DOHH2 (cell line): ENCODE measurements at regions not wholly inside any gene's neighbourhood (a gene's known extent, or its start where the extent isn't known, plus 50 kb on each side); places are given as distances from the start of the nearest gene placed in this dataset.

Experiments used
- CTCF ChIP-seq: fragments of 200-600 bp; sonication (generic); IDR thresholded peaks from one replicate; pipeline ENCODE4 v1.5.1; 2014; ENCODE audit warnings: antibody characterized with exemption, mild to moderate bottlenecking, low read depth, low read length; ENCODE audit not compliant: poor library complexity, severe bottlenecking
- EZH2phosphoT487 ChIP-seq: fragments of 200-600 bp; sonication (generic); IDR thresholded peaks from 2 replicates; pipeline ENCODE4 v1.6.1; 2017; ENCODE audit warnings: borderline replicate concordance, mild to moderate bottlenecking, antibody characterized with exemption, low read length, moderate library complexity, mixed read lengths

- no peak for TF ChIP-seq CTCF
- TF ChIP-seq EZH2phosphoT487 = no peak
Measured at GRCh38 chr2:77797088-77797487, 274.9 kb upstream of the LRRTM4 start.
